Activated CD4-positive, alpha-beta T cell treated with anti-CD3 and anti-CD28 coated beads, Interleukin-2, amount 50 U/mL, for 16 hours (primary cell): ENCODE measurements at regions not wholly inside any gene's neighbourhood (a gene's known extent, or its start where the extent isn't known, plus 50 kb on each side); places are given as distances from the start of the nearest gene placed in this dataset.

Source experiments
- DNase-seq: peaks from one replicate; pipeline ENCODE4 v3.0.0-alpha.2; 2020

DNA sequence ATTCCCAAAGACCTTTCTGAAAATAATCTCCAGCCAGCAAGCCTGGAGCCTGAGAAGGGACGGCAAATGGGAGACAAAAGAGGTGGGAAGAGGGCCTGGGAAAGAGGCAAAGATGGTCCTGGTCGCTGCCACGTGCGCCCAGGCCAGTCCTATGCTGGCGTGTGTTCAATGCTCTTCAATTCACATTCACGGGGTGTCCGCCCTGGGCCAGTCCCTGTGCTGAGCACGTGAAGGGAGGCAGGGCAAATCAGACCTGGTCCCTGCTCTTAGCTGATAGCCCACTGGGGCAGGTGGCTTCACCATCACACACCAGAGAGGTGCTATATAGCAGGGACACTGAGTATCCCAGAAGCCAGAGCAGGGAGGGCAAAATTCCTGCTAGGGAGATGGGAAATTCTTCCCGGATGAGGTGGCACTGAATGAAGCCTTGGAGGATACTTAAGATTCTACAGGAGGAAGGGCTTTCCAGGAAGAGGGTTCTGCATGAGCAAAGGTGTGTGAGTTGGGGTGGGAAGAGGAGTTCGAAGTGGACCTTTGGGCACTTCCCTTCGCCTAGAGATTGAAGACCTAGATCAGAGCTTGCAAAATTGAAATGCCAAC lies 148.2 kb downstream of the CHST1 start:
- DNase-seq = no peak

DNA sequence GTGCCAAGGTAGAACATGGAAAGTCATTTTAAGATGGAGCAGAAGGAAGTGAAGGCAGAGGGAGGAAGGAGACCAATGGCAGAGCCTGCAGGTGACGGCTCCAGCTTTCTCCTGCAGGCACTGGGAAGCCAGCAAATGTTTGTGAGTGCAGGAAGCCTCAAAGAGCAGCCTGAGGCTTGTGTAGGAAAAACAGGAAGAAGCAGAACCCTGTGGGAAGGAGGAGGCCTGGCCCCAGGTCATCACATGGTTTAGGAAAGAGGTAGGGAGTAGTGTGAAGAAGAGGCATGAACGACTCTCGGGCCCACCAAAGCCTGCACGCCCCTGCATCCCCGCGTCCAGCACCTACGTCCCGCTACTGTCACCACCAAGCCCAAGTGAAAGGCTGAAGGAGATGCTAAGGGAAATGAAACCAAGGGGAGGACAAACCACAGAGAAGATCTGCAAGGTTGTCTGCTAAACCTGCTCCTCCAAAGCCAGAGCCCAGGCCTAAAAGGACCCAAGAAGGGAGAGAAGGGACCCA lies 151.5 kb downstream of the CHST1 start:
- DNase-seq = no peak

DNA sequence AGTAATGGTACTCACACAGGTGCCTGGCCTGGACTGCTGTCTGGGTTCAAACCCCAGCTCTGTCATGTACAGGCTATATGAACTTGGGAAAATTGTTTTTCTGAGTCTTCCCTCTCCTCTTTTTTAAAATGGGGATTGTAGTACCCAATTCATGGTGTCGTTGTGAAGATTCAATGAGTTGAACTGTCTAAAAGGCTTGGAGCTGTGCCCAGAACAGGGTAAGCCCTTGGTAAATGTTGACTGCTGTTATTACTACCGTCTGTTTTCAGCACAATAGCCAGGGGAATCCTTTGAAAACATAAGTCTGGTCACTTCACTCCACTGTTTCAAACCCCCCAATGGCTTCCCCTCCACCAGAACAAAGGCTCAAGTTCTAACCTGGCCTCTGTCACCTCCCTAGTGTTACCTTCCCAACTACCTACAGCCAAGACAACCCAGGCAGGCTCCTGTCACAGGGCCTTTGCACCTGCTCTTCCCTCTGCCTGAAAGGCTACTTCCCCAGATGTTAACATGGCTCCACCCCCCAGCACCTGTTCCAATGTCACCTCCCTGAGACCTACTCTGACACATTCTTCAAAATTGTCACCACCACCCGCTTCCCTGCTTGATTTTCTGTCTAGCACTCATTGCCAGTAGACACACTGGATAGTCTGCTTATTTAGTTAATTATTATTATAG lies 152.8 kb downstream of the CHST1 start:
- no peak for DNase-seq

DNA sequence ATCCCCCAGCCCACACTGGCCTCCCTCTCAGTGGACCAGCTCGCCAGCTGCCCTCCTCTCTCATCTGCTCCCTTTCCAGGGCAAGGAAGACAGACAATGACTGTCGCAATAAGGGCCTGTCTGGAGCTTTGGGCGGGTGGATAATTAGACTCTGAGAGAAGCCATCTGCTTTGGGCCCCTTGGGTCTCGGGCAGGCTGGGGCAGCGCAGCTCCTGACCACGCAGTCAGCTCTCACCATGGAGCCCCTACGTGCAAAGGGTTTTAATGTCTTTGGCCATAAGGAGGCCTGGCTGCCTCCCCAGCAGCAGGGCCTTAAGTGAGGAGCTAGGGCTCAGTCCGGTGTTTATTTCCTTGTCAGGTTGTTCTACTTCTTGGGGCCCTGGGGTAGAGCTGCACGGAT lies 153.9 kb downstream of the CHST1 start:
- DNase-seq = no peak

DNA sequence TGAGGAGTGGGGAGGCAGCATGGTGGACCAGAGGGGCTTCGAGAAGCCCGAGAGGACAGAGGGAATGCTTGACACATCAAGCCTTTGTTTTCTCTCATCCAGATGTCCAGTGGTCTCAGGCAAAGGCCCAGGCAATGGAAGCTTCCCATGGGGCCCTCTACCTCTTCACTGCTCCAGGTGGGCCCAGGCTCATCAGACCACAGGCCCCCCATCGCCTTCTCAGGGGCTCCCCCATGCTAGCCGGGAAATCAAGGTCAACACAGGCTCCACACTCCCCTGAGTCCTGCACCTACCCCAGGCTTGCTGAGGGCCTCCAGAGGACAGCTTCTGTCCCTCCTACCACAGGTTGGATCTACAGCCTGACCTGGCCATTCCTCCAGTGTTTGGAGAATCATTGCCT lies 157.5 kb downstream of the CHST1 start:
- no peak for DNase-seq

DNA sequence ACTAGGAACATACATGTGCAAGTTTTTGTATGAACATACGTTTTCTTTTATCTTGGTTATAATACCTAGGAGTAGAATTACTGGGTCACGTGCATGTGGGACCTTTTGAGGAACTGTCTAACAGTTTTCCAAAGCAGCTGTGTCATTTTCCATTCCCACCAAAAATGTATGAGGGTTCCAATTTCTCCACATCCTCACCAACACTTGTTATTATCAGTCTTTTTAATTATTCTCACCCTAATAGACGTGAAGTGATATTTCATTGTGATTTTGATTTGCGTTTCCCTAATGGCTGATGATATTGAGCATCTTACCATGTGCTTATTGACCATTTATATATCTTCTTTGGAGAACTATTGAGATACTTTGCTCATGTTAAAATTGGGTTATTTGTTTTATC lies 162.1 kb downstream of the CHST1 start:
- no peak for DNase-seq

DNA sequence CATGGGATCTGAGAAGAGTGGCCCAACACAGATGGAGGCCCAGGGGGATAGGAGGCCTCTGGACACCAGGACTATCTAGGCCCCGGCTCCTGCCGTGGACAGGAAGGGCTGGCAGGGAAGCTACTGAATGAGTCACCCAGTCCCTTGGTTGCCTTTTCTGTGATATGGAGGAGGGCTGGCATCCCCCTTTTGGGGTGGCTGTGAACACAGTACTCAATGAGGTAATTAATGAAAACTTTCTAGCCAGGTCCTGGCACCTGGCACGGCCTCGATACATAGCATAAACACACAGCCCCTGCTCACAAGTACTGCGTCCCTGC lies 163.2 kb downstream of the CHST1 start:
- no peak for DNase-seq

DNA sequence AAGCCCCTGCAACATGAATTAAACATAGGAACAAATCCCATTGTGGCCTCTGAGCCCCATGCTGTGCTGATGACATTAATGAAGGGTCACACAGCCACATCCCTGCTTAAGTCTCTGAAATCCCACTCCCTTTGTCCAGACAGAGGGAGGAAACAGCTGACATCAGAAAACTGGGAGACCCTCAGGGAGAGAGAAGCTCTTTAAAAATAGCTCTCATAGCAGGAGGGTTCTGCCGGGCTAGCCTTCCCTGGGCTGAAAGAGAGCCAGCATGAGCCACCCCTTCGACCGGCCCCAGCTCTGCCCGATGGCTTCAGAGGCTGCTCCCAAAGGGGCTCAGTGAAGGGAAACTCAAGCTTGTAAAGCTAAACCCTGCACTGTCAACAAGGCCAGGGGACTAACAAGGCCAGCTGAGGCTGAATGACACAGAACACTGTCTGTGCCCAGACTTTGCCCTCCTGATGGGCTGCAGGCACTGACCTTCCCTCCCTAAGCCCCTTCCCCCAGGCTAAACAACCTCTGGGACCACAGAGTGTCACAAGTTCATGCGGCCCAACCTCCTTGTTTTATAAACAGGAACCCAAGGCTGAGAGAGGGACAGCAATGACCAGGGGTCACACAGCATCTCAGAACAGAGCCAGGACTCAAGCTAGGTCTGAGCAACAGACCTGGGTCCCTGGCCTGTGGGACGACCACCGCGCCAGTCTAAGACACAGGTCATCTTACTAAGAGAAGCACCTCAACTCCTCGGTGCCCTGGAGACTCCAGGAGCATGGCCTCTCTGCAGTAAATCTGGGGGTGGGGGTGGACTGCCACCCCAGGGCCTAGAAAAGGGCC lies 163.8 kb downstream of the CHST1 start:
- no peak for DNase-seq

DNA sequence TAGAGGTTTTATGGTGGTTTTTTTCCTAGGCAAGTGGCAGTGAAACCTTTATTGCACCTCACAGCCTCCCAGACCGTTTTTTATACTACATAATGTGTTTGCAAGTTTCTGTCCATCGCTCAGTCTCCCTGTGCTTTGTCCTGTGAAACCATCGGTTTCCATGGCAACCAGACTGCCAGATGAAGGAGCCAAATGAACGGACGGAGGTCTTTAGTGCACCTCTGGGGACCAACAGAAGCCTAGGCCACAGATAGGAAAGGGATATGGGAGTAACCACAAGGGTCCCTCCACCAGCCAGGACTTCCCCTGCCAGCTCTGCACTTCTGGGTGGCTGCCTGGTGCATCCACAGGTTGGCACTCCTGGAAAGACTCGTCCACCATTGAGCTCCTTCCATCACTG lies 165.0 kb downstream of the CHST1 start:
- no peak for DNase-seq

DNA sequence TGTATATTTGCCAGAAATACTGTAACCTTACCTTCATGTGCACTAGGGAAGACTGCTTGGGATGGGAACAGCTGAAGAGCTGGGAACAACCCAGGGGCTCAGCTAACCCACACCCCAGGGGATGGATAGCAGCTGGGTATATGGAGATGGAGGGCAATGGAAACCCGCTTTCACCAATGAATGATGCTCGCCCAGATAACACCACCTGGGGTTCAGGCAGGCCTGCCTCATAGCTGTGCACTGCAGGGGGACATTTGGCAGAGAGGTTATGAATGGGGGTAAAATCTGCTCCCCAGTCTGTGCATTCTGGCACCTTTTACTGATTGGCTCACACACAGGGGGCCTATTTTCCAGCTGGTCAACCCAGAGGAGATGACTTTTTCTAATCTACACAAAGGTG lies 170.7 kb downstream of the CHST1 start:
- no peak for DNase-seq

DNA sequence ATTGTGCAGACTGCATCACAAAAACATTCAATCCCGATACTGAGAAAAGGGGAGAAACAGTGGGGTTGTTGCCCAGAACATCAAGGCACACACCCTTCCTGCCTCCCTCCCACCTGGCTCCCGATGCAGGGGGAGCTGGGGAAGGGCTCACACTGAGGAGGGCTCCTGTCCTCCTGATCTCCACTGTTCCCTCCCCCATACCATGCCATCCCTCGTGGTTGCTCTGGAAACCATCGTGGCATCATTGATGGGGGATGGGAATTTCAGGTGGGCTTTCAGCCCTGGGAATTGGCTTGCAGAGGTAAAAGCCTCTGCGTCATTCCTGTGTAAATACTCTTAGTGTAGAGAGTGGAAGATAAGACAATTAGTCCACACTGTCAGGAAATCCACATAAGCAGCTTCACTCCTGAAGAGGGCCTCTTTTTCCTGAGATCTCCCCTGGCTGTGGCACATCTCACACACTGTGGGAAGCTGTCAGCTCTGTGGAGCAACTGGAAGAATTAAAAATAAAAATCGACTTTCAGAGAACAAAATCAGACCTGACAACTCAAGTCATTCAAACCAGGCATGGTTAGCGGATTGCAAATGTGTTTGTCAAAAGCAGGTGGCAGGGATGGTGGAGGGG lies 176.0 kb downstream of the CHST1 start:
- no peak for DNase-seq

DNA sequence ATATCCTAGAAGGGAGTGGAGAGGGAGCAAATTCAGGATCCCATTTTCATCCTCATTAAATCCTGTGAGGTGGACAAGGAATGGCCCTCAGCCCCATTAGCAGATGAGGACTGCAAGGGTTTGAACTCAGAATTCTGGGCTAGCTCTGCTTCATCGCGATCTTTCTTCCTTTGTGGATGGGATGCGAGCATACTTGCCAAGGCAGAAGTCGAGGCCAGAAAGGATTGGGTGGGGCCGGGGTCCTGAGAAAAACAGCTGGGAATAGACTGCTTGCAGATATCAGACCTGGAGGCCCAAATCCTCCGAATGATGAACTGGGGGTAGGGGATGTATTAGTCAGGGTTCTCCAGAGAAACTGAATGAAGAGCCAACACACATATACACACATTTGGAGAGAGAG lies 179.0 kb downstream of the CHST1 start:
- no peak for DNase-seq

DNA sequence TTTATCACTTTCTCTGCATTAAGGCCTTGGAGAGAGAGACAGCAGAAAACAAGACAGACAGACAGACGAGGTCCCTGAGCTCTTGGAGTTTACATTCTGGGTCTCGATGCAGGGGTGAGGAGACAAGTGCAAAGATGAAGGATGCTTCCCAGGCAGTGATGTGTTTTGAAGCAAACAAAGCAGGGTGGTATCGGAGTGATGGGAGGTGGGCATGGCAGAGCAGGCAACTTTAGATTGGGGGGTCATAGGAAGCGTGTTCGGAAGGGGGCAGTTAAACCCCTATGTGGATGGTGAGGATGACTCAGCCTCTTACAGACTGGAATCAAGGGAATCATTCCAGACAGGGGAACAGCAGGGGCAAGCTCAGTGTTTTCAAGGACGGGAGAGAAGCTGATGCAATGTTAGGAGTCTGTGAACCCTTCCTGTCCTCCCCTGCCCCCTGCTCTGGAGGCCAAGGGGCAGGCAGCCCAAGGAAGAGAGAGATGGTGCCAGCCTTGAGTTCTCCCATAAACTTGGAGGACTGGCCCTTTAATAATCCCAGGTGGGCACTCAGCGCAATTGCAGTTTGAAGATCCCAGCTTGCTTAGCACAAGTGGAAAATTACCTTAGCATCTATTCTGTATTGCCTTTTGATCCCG lies 180.2 kb downstream of the CHST1 start:
- no peak for DNase-seq

DNA sequence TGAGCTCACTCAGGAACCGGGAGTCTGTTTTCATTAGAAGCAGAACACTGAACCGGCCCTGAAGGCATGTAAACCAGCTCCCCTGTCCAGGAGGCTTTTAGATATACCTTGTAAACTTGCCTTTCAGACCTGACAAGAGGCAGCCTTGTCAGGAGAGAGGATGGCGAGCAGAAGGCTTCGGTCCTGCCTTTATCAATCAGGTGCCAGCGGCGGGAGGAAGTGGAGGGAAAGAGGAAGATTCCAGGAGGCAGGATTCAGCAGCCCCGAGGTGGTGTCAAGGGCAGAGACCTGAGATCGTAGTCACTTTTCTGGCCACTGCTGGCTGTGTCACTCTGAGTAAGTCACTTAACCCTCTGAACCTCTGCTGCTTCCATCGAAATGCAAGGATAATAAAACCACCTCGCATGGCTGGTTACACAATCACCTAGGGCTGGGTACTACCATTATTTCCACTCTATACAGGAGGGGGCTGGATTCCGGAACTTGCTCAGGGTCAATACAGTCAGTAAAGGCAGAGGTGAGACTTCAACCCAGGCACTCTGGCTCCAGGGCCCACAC lies 181.0 kb downstream of the CHST1 start:
- no peak for DNase-seq

DNA sequence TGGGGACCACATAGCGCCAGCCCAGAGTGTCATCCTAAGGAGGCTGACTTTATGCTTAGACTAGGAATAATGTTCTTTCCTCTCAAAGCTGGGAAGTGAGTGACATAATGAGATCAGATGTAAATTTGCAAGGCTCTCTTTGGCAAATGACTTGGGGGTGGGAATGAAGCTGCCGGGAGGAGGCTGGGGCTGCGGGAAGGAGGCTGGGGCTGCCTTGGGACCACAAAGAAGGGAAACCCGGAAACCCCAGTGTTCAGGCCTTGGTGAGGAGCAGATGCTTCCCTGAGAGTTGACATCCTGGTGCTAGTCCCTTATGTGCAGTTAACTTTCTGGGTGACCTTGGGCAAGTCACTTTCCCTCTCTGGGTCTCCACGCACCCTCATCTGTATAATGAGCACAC lies 182.0 kb downstream of the CHST1 start:
- DNase-seq = no peak

DNA sequence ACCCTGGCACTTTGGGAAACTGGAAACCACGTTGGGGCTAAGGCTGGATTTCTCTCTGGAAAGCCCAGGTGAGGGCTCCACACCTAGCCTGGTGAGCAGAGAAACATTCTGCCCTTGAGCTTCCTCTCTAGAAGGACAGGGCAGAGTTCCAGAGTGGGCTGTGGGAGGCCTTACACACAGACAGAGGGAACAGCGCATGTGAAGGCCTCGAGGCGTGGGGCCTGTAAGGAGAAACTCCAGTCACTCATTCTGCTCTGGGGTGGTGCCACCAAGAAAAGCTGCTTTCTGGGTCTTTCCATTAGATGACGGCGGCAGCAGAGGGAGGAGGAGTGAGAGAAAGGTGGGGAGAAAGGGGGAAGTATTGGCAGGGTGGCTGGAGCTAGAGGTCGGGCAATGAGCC lies 183.1 kb downstream of the CHST1 start:
- no peak for DNase-seq

DNA sequence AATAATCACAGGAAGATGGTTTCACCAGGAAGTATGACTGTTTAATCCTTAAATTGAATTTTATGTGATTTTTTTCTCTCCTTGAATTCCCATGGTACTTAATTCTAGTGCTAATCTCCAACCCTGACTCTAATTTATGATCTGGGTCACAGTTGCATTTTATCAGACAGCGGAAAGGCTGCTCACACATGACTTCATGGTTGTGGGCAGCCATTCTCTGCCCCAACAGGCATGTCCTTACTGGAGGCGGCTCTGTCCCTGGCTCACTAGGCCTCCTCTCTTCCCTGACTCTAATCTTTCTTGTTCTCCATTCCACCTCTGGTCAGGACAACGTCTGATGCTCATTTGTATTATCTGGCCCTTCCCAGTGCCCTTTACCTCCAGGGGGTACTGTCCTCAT lies 184.4 kb downstream of the CHST1 start:
- no peak for DNase-seq

DNA sequence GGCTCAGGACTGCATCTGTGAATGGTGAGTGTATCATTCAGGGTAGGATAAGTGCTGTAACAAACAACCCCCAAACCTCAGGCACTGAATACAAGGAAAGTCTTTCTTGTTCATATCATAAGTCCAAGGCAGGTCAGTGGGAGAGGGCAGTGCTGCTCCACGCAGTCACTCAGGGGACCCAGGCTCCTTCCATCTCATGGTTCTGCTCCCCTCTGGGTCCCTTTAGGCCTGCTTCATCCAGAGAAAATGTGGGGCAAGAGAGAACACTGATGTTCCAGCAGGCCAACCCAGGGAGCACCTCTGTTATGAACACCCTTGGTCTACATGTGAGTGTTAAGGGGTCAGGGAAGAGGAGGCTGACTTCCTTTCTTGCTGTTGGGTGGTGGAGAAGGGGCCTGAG lies 187.8 kb downstream of the CHST1 start:
- no peak for DNase-seq

DNA sequence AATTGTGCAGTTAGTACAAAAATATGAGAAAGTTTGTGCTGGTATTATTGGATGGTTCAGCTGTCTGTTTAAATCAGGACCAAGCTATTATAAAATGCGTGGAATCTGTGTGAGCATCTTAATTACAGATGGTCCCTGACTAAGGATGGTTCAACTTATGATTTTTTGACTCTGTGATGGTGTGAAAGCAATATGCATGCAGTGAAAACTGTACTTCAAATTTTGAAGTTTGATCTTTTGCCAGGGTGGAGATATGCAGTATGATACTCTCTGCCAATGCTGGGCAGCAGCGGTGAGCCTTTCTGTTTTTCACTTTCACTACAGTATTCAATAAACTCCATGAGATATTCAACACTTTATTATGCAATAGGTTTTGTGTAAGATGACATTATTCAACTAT lies 189.3 kb downstream of the CHST1 start:
- no peak for DNase-seq

DNA sequence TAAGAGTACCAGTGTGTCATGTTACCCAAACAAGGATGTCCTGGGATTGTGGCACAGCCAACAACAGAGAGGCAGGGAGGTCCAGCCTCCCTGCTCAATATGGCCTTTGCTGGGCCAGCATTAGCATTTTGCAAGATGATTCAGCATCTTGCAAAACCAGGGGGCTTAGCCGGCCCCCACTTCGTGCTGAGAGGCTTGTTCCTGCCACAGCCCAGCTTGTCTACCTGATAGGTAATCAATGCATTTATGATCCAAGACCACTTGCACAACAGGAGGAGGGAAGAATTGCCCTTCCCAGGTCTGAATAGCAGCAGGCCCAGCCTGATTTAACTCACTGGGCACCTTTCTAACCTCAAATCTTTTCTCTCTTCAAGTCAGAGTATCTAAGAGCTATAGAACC lies 189.0 kb upstream of the SYT13 start:
- DNase-seq = no peak

DNA sequence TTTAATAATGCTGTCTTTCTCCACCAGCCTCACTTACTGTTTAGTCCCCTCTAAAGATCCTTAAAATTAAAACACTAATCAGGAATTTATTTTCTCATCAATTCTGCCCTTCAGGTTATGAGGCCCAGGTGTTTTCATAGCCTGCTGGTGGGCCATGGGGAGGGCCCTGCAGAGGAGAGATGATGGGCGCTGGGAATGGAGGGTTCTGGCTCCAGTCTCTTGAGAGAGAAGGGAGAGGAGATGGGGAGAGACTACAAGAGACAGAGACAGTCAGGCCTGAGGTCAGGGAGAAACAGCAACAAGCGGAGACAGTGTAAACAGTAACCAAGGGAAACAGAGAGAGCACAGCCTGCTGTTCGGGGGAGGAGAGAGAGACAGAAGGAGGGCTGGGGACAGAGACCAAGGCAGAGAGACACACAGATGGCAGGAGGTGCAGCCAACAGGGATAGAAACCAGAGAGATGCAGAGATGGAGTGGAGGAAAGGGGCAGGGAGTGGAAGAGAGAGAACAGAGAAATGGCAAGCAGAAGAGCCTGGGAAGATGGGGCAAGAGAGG lies 187.3 kb upstream of the SYT13 start:
- DNase-seq = no peak

DNA sequence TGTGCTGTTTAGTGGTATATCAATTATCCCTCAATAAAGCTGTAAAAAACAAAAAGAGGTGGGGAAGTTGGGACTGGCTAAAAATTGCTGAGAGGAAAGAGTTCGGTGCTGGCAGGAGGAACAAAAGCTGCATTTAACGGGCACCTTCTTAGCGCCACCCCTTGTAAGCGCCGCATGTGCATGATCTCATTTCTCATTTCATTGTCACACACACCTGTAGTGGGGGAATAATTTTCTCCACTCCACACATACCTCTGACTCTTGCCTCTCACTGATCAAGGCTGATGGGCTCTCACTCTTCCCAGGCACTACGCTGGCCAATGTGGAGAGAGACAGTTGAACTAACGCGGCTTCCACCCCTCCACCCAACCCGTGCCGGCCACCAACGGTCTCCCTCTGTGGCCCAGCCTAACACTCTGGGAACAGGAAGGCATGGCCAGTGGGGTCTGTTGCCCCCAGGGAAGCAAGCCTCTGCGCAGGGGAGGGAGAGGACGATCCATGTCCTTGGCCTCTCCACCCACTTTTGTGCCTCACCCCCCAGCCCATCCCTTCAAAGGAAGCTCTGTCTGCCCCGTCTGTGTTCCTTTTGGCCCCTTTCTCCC lies 186.7 kb upstream of the SYT13 start:
- no peak for DNase-seq
